GM19099 (cell line): ENCODE measurements at regions not wholly inside any gene's neighbourhood (a gene's known extent, or its start where the extent isn't known, plus 50 kb on each side); places are given as distances from the start of the nearest gene placed in this dataset.

ENCODE experiments used
- POLR2A ChIP-seq: IDR thresholded peaks from 3 replicates; pipeline ENCODE4 v1.6.1; 2011; ENCODE audit warnings: low read depth; ENCODE audit not compliant: insufficient read length; ENCODE audit errors: extremely low read depth

DNA sequence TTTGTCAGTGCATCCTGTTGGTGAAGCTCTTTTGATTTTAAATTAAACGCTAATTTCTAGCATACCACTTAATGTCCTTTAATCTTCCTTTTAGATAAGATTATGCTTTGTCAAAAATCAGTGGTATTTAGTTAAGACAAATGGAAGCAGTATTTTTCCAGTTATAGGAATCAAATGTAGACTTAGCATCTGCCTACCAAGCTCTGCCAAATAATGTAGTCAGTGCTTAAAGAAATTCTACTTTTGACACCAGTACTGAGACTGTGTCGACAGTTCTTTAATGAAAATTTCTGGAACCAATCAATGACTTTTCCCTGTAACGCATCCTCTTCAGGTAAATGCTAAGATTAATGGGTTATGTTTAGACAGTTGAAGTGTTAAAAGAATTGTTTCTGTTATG is 803.3 kb upstream of the FAM98A start:
- TF ChIP-seq POLR2A, result no peak

DNA sequence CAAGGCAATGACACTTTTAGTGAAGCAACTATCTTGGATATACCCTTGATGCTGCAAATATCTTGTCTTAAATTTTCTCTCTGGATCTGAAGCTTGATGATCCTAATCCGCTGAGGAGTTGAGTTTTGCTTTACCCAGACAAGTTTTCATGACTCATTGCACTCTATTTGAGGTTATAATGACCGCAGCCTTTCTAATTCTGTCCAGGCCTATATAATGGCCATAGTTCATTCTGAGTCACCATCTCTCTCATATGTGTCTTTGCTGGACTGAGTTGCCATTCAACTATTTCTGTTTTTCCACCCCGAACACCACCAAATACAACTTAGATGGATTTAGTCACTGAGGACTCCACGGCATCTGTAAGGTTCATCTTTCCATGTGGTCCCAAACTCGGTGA is 802.1 kb upstream of the FAM98A start:
- TF ChIP-seq POLR2A, result no peak

GRCh38 chr2:34388446-34388845 is 789.3 kb upstream of the FAM98A start:
- TF ChIP-seq POLR2A, result no peak

GRCh38 chr2:34387536-34387935 is 788.4 kb upstream of the FAM98A start:
- TF ChIP-seq POLR2A, result no peak

DNA sequence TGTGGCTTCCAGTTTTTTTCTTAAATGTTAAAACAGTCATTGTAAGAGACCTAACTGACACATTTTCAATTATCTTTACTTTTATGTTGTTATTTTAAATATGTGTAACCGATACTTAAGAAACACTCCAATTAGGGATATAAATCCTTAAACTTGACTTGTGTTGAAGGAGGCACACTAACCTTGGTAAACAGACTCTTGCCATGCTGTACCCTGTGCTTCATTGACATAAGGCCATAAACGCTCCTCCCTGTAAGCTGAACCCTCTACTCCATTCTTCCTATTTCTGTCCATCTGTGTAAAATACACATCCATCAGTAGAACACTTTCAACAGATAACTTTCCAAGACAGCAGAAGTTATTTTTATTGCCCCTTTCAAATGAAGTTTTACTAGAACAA is 780.5 kb upstream of the FAM98A start:
- TF ChIP-seq POLR2A, result no peak

DNA sequence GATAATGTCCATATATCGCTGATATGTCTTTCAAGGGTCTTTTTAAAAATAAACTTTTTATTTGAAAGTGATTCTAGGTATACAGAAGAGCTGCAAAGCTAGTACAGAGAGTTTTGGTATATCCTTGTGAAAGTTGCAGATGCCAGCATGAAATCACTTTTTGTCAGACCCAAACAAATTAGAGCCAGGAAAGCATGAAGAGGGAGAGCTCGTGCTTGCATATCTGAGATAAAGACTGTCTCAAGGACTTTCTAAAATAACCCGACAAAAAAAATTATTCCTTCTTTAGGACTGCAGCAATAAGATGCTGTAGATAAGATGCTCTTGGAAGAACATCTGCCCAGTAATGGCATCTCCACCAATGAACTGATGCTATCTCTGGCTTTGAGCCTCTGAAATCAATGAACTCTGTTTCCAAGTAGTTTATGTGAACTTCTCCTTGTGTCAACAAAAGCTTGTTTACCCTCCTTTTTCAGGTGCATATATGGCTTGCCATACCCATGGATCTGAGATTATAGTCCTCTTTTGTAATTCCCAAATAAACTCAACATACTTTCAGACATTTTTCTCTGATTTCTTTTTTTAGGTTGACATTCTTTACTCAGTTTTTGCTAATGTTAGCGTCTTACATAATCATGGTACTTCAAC is 774.6 kb upstream of the FAM98A start:
- TF ChIP-seq POLR2A, result no peak

DNA sequence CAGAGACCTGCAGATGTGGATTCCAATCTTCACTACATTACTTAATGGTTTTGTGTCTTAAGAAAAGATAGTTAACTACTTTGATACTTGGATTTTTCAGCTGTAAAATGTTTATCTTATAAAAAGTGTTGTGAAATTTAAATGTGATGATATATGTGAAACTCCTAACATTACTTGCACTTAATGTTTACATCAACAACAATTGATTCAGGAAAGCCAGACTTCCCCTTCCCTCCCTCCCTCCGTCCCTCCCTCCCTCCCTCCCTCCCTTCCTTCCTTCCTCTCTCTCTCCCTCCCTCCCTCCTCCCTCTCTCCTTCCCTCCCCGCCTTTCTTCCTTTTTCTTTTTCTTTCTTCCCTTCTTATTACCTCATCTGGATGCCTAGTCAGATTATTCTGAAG is 773.9 kb upstream of the FAM98A start:
- TF ChIP-seq POLR2A, result no peak

DNA sequence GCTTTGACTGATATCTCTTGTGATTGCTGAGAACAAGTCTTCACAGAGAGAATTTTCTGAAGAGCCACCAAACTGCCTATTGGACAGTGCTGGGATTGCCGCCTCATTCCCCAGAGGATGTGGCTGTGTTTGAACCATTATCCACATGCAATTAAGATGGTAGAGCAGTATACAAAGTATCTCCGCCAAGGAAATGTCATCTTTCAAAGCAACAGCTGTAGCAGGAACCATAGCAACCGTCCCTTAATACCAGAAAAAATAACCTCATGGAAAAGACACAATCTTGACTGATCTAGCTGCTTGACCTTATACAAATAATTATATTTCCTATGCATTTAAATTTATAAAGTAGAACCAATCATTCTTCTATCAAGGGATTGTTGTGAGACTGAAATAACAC is 772.6 kb upstream of the FAM98A start:
- TF ChIP-seq POLR2A, result no peak

DNA sequence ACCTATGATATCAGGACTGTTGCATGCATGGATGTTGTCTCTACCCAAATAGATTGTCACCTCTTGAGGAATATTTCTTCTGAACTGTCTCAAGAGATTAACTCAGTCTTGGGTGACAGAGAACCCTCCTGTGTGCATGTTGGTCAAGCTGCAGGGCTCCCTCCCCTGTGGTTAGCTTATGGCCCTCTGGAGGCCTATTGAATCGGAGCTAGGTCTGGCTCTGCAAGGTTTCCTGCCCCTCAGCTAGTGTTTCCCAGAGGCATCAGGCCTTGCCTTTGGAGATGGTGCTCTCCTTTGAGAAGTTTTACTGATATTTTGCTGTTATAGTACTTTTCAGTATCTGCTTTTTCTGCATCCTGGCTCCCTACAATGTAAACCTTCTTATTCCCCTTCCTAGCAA is 769.2 kb upstream of the FAM98A start:
- no peak for TF ChIP-seq POLR2A

GRCh38 chr2:34365932-34366331 is 766.8 kb upstream of the FAM98A start:
- TF ChIP-seq POLR2A, result no peak

GRCh38 chr2:34365512-34365911 is 766.4 kb upstream of the FAM98A start:
- TF ChIP-seq POLR2A, result no peak

DNA sequence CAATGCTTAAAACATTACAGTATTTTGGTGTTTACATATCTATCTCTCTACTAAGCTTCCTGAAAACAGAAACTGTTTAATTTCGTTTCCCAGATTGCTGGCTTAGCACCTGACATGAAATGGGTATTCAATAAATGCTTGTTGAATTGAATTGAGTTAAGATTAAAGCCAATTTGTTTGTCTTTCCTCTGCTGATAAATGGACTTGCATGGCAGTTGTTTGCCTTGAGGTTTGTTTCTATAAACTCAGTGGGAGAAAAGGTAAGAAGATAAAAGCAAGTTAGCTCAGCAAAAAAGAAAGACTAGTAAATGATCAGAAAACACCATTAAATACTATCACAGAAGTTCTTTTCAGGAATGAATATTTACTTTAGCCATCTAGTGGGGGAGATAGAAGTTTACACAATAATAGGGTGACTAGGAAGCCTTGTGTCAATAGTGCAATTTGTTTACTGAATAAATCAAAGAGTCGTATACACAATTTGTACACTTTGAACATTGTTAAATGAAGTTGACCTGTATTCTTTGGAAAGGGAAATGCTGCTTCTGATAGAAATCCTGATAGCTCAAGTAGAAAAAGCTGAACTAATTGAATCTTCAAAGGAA is 754.5 kb upstream of the FAM98A start:
- no peak for TF ChIP-seq POLR2A

- TF ChIP-seq POLR2A, result no peak
These were observed 750.4 kb upstream of the FAM98A start for GRCh38 chr2:34349527-34349926.

GRCh38 chr2:34345030-34345429 is 745.9 kb upstream of the FAM98A start:
- no peak for TF ChIP-seq POLR2A

GRCh38 chr2:34340307-34340706 is 741.2 kb upstream of the FAM98A start:
- TF ChIP-seq POLR2A, result no peak

DNA sequence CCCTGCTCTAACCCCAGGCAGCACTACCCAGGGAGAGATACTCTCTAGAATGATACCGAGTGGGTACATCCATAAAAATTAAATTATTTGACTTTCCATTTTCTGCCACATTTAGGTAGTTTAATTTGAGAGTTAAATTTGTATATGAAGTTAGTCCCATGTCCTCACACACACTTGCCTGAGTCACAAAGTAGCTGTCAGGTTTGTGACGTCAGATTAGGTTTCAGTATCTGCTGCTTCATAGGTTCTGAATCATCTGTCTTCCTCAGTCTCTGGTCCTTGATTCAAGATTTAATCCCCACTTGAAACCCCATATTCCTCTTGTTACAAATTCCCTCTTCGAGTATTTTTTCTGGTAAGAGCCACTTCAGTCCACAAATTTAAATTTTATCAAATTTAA is 738.6 kb upstream of the FAM98A start:
- no peak for TF ChIP-seq POLR2A

- TF ChIP-seq POLR2A, result no peak
These were observed 733.7 kb upstream of the FAM98A start for GRCh38 chr2:34332813-34333212.
